GM23338 (cell line): ENCODE measurements at regions not wholly inside any gene's neighbourhood (a gene's known extent, or its start where the extent isn't known, plus 50 kb on each side); places are given as distances from the start of the nearest gene placed in this dataset.

Experiments used
- ATAC-seq: fragments of 200-7000 bp; cut with Tn5 transposase; 3 replicates; pipeline ENCODE4 v1.9.1; 2020
- DNase-seq: peaks from one replicate; pipeline ENCODE4 v3.0.0-alpha.2; 2015; ENCODE audit warnings: low spot score
- H2AFZ ChIP-seq: fragments of 200-600 bp; sonication (generic); 2 replicates; pipeline ENCODE4 v1.8.0; 2016; ENCODE audit warnings: antibody characterized with exemption, mild to moderate bottlenecking, moderate library complexity
- H3F3A ChIP-seq: fragments of 200-600 bp; sonication (generic); replicated peaks from 2 replicates; pipeline ENCODE4 v1.8.0; 2017; ENCODE audit warnings: antibody characterized with exemption, mixed run types, low read depth
- H3K27ac ChIP-seq: fragments of 200-600 bp; sonication (generic); 2 replicates; pipeline ENCODE4 v1.6.1; 2016; ENCODE audit warnings: low read depth
- H3K27me3 ChIP-seq: fragments of 200-600 bp; sonication (generic); 2 replicates; pipeline ENCODE4 v1.8.0; 2016; ENCODE audit warnings: mild to moderate bottlenecking, mixed run types, moderate library complexity; ENCODE audit not compliant: insufficient read depth
- H3K36me3 ChIP-seq: fragments of 200-600 bp; sonication (generic); 2 replicates; pipeline ENCODE4 v1.8.0; 2016; ENCODE audit warnings: mild to moderate bottlenecking; ENCODE audit not compliant: insufficient read depth
- H3K4me1 ChIP-seq: fragments of 200-600 bp; sonication (generic); 2 replicates; pipeline ENCODE4 v1.8.0; 2016; ENCODE audit warnings: mild to moderate bottlenecking, moderate library complexity; ENCODE audit not compliant: insufficient read depth
- H3K4me2 ChIP-seq: fragments of 200-600 bp; sonication (generic); 2 replicates; pipeline ENCODE4 v1.7.1; 2017; ENCODE audit warnings: mixed run types
- H3K4me3 ChIP-seq: fragments of 200-600 bp; sonication (generic); 2 replicates; pipeline ENCODE4 v1.6.1; 2016; ENCODE audit warnings: mixed run types
- H3K79me2 ChIP-seq: fragments of 200-600 bp; sonication (generic); replicated peaks from 2 replicates; pipeline ENCODE4 v1.8.0; 2017; ENCODE audit warnings: mild to moderate bottlenecking; ENCODE audit not compliant: insufficient read depth
- H3K9me2 ChIP-seq: fragments of 200-600 bp; sonication (generic); 2 replicates; pipeline ENCODE4 v1.8.0; 2017; ENCODE audit not compliant: insufficient read depth
- H4K20me1 ChIP-seq: fragments of 200-600 bp; sonication (generic); replicated peaks from 2 replicates; pipeline ENCODE4 v1.8.0; 2017; ENCODE audit warnings: mild to moderate bottlenecking; ENCODE audit not compliant: insufficient read depth
- H3K27ac Mint-ChIP-seq: 2 replicates; pipeline ENCODE4 v1.8.0; 2020; ENCODE audit warnings: inconsistent platforms, mild to moderate bottlenecking, moderate library complexity, mixed read lengths
- H3K27me3 Mint-ChIP-seq: 3 replicates; pipeline ENCODE4 v1.8.0; 2022; ENCODE audit warnings: low read depth, mild to moderate bottlenecking, moderate library complexity, mixed read lengths, inconsistent platforms; ENCODE audit not compliant: insufficient read depth, poor library complexity
- H3K36me3 Mint-ChIP-seq: 3 replicates; pipeline ENCODE4 v1.8.0; 2021; ENCODE audit warnings: low read depth, mild to moderate bottlenecking, inconsistent platforms, moderate library complexity, mixed read lengths
- H3K4me1 Mint-ChIP-seq: 3 replicates; pipeline ENCODE4 v1.8.0; 2020; ENCODE audit warnings: mild to moderate bottlenecking, inconsistent platforms, mixed read lengths
- H3K4me3 Mint-ChIP-seq: 3 replicates; pipeline ENCODE4 v1.8.0; 2021; ENCODE audit warnings: moderate library complexity, mild to moderate bottlenecking, inconsistent platforms, mixed read lengths
- H3K9me3 Mint-ChIP-seq: 3 replicates; pipeline ENCODE4 v1.8.0; 2020; ENCODE audit warnings: moderate library complexity, mild to moderate bottlenecking, inconsistent platforms, mixed read lengths
- CREB1 ChIP-seq: fragments of 250-450 bp; sonication (Bioruptor Pico); IDR thresholded peaks from 2 replicates; pipeline ENCODE4 v1.5.0; 2020; ENCODE audit warnings: low read depth, mild to moderate bottlenecking, moderate library complexity
- ETS1 ChIP-seq: IDR thresholded peaks from 2 replicates; pipeline ENCODE4 v1.6.1; 2016; ENCODE audit warnings: antibody characterized with exemption
- POLR2AphosphoS5 ChIP-seq: IDR thresholded peaks from 2 replicates; pipeline ENCODE4 v1.6.1; 2016; ENCODE audit warnings: antibody characterized with exemption, low read depth
- REST ChIP-seq: IDR thresholded peaks from one replicate; pipeline ENCODE4 v1.6.1; 2018; ENCODE audit warnings: antibody characterized with exemption; ENCODE audit not compliant: unreplicated experiment
- ZNF462 ChIP-seq: fragments of 250-450 bp; sonication (Bioruptor Pico); IDR thresholded peaks from 2 replicates; pipeline ENCODE4 v1.5.0; 2020; ENCODE audit warnings: mild to moderate bottlenecking, moderate library complexity

GRCh38 chr18:42196651-42197050, 241.6 kb downstream of the PIK3C3 start:
- Mint-ChIP-seq H3K9me3 (no peaks in the 10 kb centered on the region), H3K36me3 (no peaks in the 10 kb centered on the region), H3K27me3 (no peaks in the 10 kb centered on the region), H3K4me3 (no peak overlapping the region), H3K4me1 (no peaks in the 10 kb centered on the region), H3K27ac (no peak overlapping the region)
- Histone ChIP-seq H4K20me1 (no peaks in the 10 kb centered on the region), H3K4me2 (no peak overlapping the region), H3K36me3 (no peaks in the 10 kb centered on the region), H3K79me2 (no peaks in the 10 kb centered on the region), H3K27me3 (no peaks in the 10 kb centered on the region), H3K4me3 (no peak overlapping the region), H3K9me2 (no peaks in the 10 kb centered on the region), H3F3A (no peaks in the 10 kb centered on the region), H3K27ac (no peak overlapping the region), H3K4me1 (peaks cover 6% of the 10 kb centered on the region; the same call in 1 of the 2 replicates), H2AFZ (no peak overlapping the region)
- TF ChIP-seq ETS1 (no peak), CREB1 (CRISPR knock-in tag) (no peak), POLR2AphosphoS5 (no peak)
- no peak for DNase-seq
- ATAC-seq = no peak

- Histone ChIP-seq H3K4me3 (no peak overlapping the region), H3F3A (no peaks in the 10 kb centered on the region), H3K4me2 (no peak overlapping the region), H3K27me3 (no peaks in the 10 kb centered on the region), H3K27ac (no peak overlapping the region), H2AFZ (no peak overlapping the region), H4K20me1 (no peaks in the 10 kb centered on the region), H3K79me2 (no peaks in the 10 kb centered on the region), H3K4me1 (peaks cover 6% of the 10 kb centered on the region; the same call in 1 of the 2 replicates), H3K36me3 (no peaks in the 10 kb centered on the region), H3K9me2 (peaks cover 6% of the 10 kb centered on the region; the same call in 1 of the 2 replicates)
- DNase-seq (no peak), ATAC-seq (no peak)
- TF ChIP-seq POLR2AphosphoS5 (no peak), REST (no peak)
- Mint-ChIP-seq H3K27me3 (peaks cover 2% of the 10 kb centered on the region), H3K4me1 (no peaks in the 10 kb centered on the region), H3K27ac (no peak overlapping the region), H3K36me3 (no peaks in the 10 kb centered on the region), H3K4me3 (no peak overlapping the region), H3K9me3 (peaks cover 3% of the 10 kb centered on the region; the same call in 1 of the 3 replicates)
These were observed 246.1 kb downstream of the PIK3C3 start for GRCh38 chr18:42201137-42201536.

- H3K27ac Mint-ChIP-seq = no peak overlapping the region
- no peaks in the 10 kb centered on the region for H3K9me3 Mint-ChIP-seq
- Histone ChIP-seq H2AFZ (no peak overlapping the region), H3K27me3 (no peaks in the 10 kb centered on the region), H3K36me3 (no peaks in the 10 kb centered on the region), H3K4me1 (no peaks in the 10 kb centered on the region), H3K4me3 (no peak overlapping the region), H4K20me1 (no peaks in the 10 kb centered on the region), H3K4me2 (no peak overlapping the region), H3K9me2 (0 out of 2 replicates have a peak, but pooled peaks cover 4% of the 10 kb centered on the region), H3K79me2 (no peaks in the 10 kb centered on the region), H3K27ac (no peak overlapping the region), H3F3A (no peaks in the 10 kb centered on the region)
- TF ChIP-seq ZNF462 (CRISPR knock-in tag) (no peak), POLR2AphosphoS5 (no peak)
- no peak for DNase-seq
- H3K36me3 Mint-ChIP-seq = no peaks in the 10 kb centered on the region
- H3K4me1 Mint-ChIP-seq = no peaks in the 10 kb centered on the region
- H3K27me3 Mint-ChIP-seq = no peaks in the 10 kb centered on the region
- no peak overlapping the region for H3K4me3 Mint-ChIP-seq
- no peak for ATAC-seq
These were observed 256.2 kb downstream of the PIK3C3 start for GRCh38 chr18:42211201-42211600.
